B cell (primary cell): ENCODE measurements at regions not wholly inside any gene's neighbourhood (a gene's known extent, or its start where the extent isn't known, plus 50 kb on each side); places are given as distances from the start of the nearest gene placed in this dataset.

Experiments used
- ATAC-seq: fragments of 200-7000 bp; cut with Tn5 transposase; one replicate; pipeline ENCODE4 v1.10.0; 2021; ENCODE audit warnings: low read depth, mild to moderate bottlenecking, moderate number of reproducible peaks, moderate library complexity
- CTCF ChIA-PET: fragments of 350-600 bp; sonication (Branson Sonifier 250); formaldehyde crosslinking; loops from one replicate; lab custom pipeline; 2021; ENCODE audit warnings: antibody characterized with exemption, inconsistent platforms; lab: Charles Lee
- POLR2A ChIA-PET: fragments of 350-600 bp; sonication (Branson Sonifier 250); formaldehyde crosslinking; loops from one replicate; lab custom pipeline; 2021; ENCODE audit warnings: antibody characterized with exemption; lab: Charles Lee
- DNase-seq: peaks from one replicate; pipeline ENCODE4 v3.0.0; 2013
- H2AFZ ChIP-seq: 2 replicates; pipeline ENCODE4 v1.6.1; 2012; ENCODE audit warnings: mild to moderate bottlenecking, low read depth, low read length; ENCODE audit not compliant: insufficient read depth, poor library complexity, severe bottlenecking
- H3K27ac ChIP-seq, 2 donors: 1 replicate in 1 of 2; 2 replicates in 1 of 2; pipeline ENCODE4 v1.5.1; 2012 to 2013; ENCODE audit warnings: low read length in 2 of 2, mild to moderate bottlenecking in 2 of 2, moderate library complexity in 1 of 2
- H3K27me3 ChIP-seq, 4 experiments: fragments of 200-600 bp in 1 of 4; sonication (generic) in 1 of 4; replicated peaks in 1 of 4; 1 replicate in 2 of 4; 2 replicates in 2 of 4; pipeline versions ENCODE4 v1.6.1 to v1.7.0; 2013 to 2016; ENCODE audit warnings: low read length in 3 of 4, mild to moderate bottlenecking in 2 of 4, mixed read lengths in 1 of 4, moderate library complexity in 1 of 4; ENCODE audit not compliant: insufficient read depth in 4 of 4, control insufficient read depth in 3 of 4; ENCODE audit errors: control extremely low read depth in 1 of 4
- H3K36me3 ChIP-seq, 2 experiments: replicated peaks in 1 of 2; 1 replicate in 1 of 2; 2 replicates in 1 of 2; pipeline versions ENCODE4 v1.6.1 to v1.7.1; 2013; ENCODE audit warnings: low read length in 1 of 2; ENCODE audit not compliant: insufficient read depth in 2 of 2, control insufficient read depth in 1 of 2; ENCODE audit errors: control extremely low read depth in 1 of 2, extremely low read depth in 1 of 2
- H3K4me1 ChIP-seq, 2 donors: fragments of 200-600 bp in 1 of 2; sonication (generic) in 1 of 2; 1 replicate in 1 of 2; 2 replicates in 1 of 2; pipeline versions ENCODE4 v1.5.1 to v1.6.1; 2013 to 2017; ENCODE audit warnings: low read length in 2 of 2; ENCODE audit not compliant: control insufficient read depth in 2 of 2, insufficient read depth in 2 of 2
- H3K4me2 ChIP-seq: replicated peaks from 2 replicates; pipeline ENCODE3; 2012; ENCODE audit warnings: mild to moderate bottlenecking, low read depth, low read length; ENCODE audit not compliant: poor library complexity, severe bottlenecking
- H3K4me3 ChIP-seq, 5 experiments: fragments of 200-600 bp in 1 of 5; sonication (generic) in 1 of 5; 1 replicate in 3 of 5; 2 replicates in 2 of 5; pipeline versions ENCODE4 v1.5.1 to v1.7.0; 2011 to 2016; ENCODE audit warnings: low read length in 4 of 5, mild to moderate bottlenecking in 4 of 5, low read depth in 2 of 5, control low read depth in 1 of 5, moderate library complexity in 1 of 5; ENCODE audit not compliant: insufficient read depth in 1 of 5; ENCODE audit errors: control extremely low read depth in 1 of 5, extremely low read depth in 1 of 5
- H3K79me2 ChIP-seq: fragments of 200-600 bp; sonication (generic); one replicate; pipeline ENCODE4 v1.6.0; 2016; ENCODE audit warnings: low read length; ENCODE audit not compliant: control insufficient read depth, insufficient read depth
- H3K9ac ChIP-seq: fragments of 200-600 bp; sonication (generic); 2 replicates; pipeline ENCODE4 v1.6.1; 2017; ENCODE audit warnings: mild to moderate bottlenecking, low read length, moderate library complexity
- H3K9me3 ChIP-seq, 3 donors: one replicate each; pipeline versions ENCODE4 v1.6.1 to v1.7.1; 2013; ENCODE audit warnings: low read length in 2 of 3; ENCODE audit not compliant: control insufficient read depth in 2 of 3, insufficient read depth in 1 of 3; ENCODE audit errors: control extremely low read depth in 1 of 3
- H4K20me1 ChIP-seq: 2 replicates; pipeline ENCODE4 v1.6.0; 2012; ENCODE audit warnings: mild to moderate bottlenecking, low read length; ENCODE audit not compliant: insufficient read depth, control insufficient read depth, poor library complexity, severe bottlenecking
- H3K27ac Mint-ChIP-seq: one replicate; pipeline ENCODE4 v1.8.0; 2021; ENCODE audit warnings: mixed read lengths
- H3K27me3 Mint-ChIP-seq: one replicate; pipeline ENCODE4 v1.8.0; 2021; ENCODE audit warnings: mixed read lengths
- H3K4me1 Mint-ChIP-seq: one replicate; pipeline ENCODE4 v1.8.0; 2021; ENCODE audit warnings: mixed read lengths
- H3K4me3 Mint-ChIP-seq: one replicate; pipeline ENCODE4 v1.8.0; 2021; ENCODE audit warnings: mixed read lengths
- H3K9me3 Mint-ChIP-seq: one replicate; pipeline ENCODE4 v1.8.0; 2022; ENCODE audit warnings: mixed read lengths; ENCODE audit not compliant: insufficient read depth
- CTCF ChIP-seq: fragments of 200-600 bp; IDR thresholded peaks from one replicate; pipeline ENCODE4 v1.8.0; 2022; ENCODE audit warnings: antibody characterized with exemption, mild to moderate bottlenecking
- EZH2 ChIP-seq: IDR thresholded peaks from 2 replicates; pipeline ENCODE4 v1.6.1; 2012; ENCODE audit warnings: borderline replicate concordance, low read depth, mild to moderate bottlenecking, moderate library complexity, low read length; ENCODE audit not compliant: insufficient read depth, poor library complexity, severe bottlenecking
- WGBS: methylation state at CpG from one replicate; pipeline ENCODE4 v1.1.5; 2013; ENCODE audit warnings: missing lambda C conversion rate; ENCODE audit not compliant: insufficient coverage; 5-methylcytosine and 5-hydroxymethylcytosine counted together
- intact Hi-C: fragments of 100-400 bp; cut with micrococcal nuclease; formaldehyde crosslinking; loops from one replicate; pipeline ENCODE4 v1.10.0; 2022

GRCh38 chr14:60363687-60364086 is 114.7 kb downstream of the PPM1A start:
- H3K27me3 Mint-ChIP-seq = peaks cover 36% of the 10 kb centered on the region
- DNase-seq = no peak

GRCh38 chr14:60381909-60382308 is 104.0 kb downstream of the C14orf39 start:
- Histone ChIP-seq H3K4me3 (no peak overlapping the region), H3K4me1 (no peaks in the 10 kb centered on the region), H4K20me1 (no peaks in the 10 kb centered on the region), H2AFZ (no peak overlapping the region), H3K27ac (no peak overlapping the region), H3K9me3 (peaks cover 0 to 5% (median 0%) of the 10 kb centered on the region in 3 donors), H3K36me3 (no peaks in the 10 kb centered on the region), H3K27me3 (peaks cover 0 to 5% (median 0%) of the 10 kb centered on the region in 4 experiments), H3K4me2 (no peak overlapping the region), H3K9ac (no peak overlapping the region), H3K79me2 (no peaks in the 10 kb centered on the region)
- WGBS = 90% methylated on average over 6 of the region's 10 CpGs
- Mint-ChIP-seq H3K9me3 (no peaks in the 10 kb centered on the region), H3K4me1 (no peaks in the 10 kb centered on the region), H3K27ac (no peak overlapping the region), H3K4me3 (no peak overlapping the region), H3K27me3 (peaks cover 22% of the 10 kb centered on the region)
- ChIA-PET POLR2A (no interaction called here), CTCF (no interaction called here)
- intact Hi-C loops = no loop called here
- ATAC-seq = no peak
- DNase-seq = no peak
- TF ChIP-seq EZH2 (no peak), CTCF (no peak)

More at GRCh38 chr14:60363687-60364086, 114.7 kb downstream of the PPM1A start:
- no peaks in the 10 kb centered on the region for H3K9me3 Mint-ChIP-seq
- Histone ChIP-seq H3K9ac (no peak overlapping the region), H2AFZ (no peak overlapping the region), H3K4me1 (no peaks in the 10 kb centered on the region), H4K20me1 (no peaks in the 10 kb centered on the region), H3K4me2 (no peak overlapping the region), H3K9me3 (no peaks in the 10 kb centered on the region), H3K27me3 (peaks cover 0 to 6% (median 1%) of the 10 kb centered on the region in 4 experiments), H3K36me3 (no peaks in the 10 kb centered on the region), H3K4me3 (no peak overlapping the region), H3K79me2 (no peaks in the 10 kb centered on the region), H3K27ac (no peak overlapping the region)
- H3K27ac Mint-ChIP-seq = no peak overlapping the region
- TF ChIP-seq EZH2 (no peak), CTCF (no peak)
- intact Hi-C loops = no loop called here
- H3K4me3 Mint-ChIP-seq = no peak overlapping the region
- no peak for ATAC-seq
- 80% methylated on average over 1 of the region's 3 CpGs for WGBS
- POLR2A ChIA-PET = no interaction called here
- CTCF ChIA-PET = interaction anchor here (1.4 kb wide), 1 partner anchor 14 kb away, joined by 4 read pairs; no protein-coding TSS in a partner anchor
- no peaks in the 10 kb centered on the region for H3K4me1 Mint-ChIP-seq
